ENCODE measurements at regions not wholly inside any gene's neighbourhood (a gene's known extent, or its start where the extent isn't known, plus 50 kb on each side); places are given as distances from the start of the nearest gene placed in this dataset.
A peak's percentile ranks its signal among the peaks of the same experiment; 100 is the strongest.
"Not testable (repeated sequence)": the region's sequence is repeated elsewhere in the genome, so short reads cannot be mapped to it uniquely, and the experiment has no call there.

DNA sequence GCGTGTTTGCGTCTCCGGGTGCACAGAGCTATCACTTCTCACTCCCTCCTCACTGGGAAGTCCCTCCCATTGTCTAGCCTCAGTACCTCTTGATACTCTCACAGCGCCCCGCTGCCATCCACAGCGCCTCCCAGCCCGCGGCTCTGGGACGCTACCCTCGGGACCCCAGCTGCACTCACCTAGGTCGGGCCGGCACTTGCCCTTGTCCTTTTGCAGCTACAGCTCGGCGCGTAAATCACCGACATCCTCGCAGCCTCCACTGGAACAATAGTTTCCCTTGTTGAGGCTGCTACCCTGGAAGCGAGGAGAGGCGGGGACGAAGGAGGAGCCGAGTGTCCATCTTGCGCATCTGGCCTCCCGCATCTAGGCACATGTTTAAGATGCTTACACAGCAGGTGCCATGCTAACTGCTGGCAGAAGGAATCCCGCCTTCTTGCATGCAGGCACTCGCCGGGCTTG, 269.5 kb upstream of the HSFY2 start:
- no peak for DNase-seq

GRCh38 chrY:19042306-19042958, 268.9 kb upstream of the HSFY2 start:
- DNase-seq = no peak

- no peak for DNase-seq
These were observed 253.1 kb upstream of the HSFY2 start for GRCh38 chrY:19026631-19027030.

- DNase-seq = peak in 1 of 2 donors; percentile 15
These were observed 250.4 kb upstream of the HSFY2 start for GRCh38 chrY:19023934-19024333.

DNA sequence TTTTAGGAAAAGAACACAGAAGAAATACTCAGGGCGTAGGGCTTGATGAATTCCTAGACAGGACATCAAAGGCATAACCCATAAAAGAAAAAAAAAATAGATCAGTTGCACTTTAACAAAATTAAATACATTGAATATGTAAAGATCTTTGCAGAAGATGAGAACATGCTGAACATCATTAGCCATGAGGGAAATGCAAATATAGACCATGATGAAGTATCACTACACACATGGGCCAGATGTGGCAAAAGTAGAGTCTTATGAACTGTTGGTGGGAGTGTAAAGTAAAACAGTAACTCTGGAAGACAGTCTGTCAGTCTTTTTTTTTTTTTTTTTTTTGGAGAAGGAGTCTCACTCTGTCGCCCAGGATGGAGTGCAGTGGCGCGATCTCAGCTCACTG, 246.7 kb upstream of the HSFY2 start:
- DNase-seq = no peak

GRCh38 chrY:19016990-19017389, 243.5 kb upstream of the HSFY2 start:
- DNase-seq = no peak

DNA sequence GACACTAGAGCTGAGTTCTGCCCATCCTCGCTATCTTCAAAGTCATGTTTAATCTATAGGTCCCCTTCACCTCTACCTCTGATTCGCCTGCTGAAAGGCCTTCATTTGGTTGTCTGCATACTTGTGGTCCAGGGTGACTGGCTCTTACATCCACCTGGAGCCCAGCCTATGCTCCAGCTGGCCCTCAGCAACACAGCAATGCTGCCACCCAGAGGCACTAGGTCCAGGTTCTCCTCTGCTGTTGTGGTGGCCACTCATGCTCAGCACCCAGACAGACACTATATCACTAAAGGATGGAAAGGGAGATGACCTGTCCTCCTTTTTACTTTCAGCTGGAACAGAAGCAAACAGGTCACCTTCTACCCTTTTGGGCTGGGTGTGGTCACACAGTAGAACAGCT, 242.3 kb upstream of the HSFY2 start:
- DNase-seq = no peak

DNA sequence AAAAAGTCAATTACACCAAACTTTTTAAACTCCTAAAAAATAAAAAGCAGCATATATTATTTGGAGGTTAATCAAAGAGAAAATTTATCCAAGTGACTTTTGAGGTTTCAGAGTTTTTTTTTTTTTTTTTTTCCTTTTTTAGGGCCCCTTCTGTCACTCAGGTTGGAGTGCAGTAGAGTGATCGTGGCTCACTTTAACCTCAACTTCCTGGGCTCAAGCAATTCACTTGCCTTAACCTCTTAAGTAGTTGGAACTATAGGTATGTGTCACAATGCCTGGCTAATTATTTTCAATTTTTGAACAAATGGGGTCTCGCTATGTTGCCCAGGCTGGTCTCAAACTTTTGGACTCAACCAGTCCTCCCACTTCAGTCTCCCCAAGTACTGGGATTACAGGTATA, 241.7 kb upstream of the HSFY2 start:
- DNase-seq = no peak

- no peak for DNase-seq
These were observed 239.4 kb upstream of the HSFY2 start for GRCh38 chrY:19012985-19013384.

DNA sequence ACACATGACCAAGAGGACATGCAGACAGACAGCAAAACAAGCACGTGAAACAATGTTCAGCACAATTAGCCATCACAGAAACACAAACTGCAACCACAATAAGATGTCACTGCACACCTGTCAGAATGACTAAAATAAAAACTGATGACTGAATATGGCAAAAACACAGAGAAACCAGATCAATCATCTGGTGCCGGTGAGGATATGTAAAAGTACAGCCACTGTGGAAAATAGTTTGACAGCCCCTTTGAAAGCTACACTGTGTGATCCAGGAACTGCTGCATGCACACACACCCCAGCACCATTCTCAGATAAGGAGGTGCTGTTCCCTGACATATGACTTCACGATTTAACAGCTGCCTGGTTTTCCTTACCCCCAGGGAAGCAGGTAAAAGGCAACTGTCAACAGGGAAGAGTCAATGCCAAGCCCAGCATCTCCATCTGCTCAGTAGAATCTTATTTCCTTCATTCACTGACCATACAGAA, 238.1 kb upstream of the HSFY2 start:
- DNase-seq = no peak

- no peak for DNase-seq
These were observed 232.7 kb upstream of the HSFY2 start for GRCh38 chrY:19006234-19006633.

- no peak for DNase-seq
These were observed 232.0 kb upstream of the HSFY2 start for GRCh38 chrY:19005579-19005978.

DNA sequence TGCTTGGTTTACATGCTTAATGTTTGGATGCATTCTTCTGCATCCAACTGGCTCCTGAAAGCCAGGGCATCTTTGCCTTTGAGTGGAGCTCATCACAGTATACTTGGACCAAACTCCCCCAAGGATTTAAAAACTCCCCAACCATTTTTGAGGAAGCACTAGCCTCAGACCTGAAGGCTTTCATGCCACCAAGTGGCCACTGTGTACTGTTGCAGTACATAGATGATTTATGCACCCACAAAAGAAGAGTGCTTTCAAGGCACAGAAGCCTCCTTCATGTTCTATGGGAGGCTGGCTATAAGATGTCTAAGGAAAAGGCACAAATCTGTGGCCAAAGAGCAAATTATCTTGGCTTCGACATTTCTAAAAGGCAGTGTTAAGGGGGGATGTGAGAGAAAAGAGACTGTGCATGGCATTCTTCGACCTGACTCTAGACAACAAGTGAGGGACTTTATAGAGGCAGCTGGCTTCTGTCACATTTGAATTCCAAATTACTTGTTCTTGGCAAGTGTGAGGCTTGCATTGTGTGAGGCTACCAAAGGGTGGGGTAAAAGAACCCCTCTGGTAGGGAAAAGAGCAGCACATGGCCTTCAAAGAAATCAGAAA, 224.2 kb upstream of the HSFY2 start:
- DNase-seq = no peak

DNA sequence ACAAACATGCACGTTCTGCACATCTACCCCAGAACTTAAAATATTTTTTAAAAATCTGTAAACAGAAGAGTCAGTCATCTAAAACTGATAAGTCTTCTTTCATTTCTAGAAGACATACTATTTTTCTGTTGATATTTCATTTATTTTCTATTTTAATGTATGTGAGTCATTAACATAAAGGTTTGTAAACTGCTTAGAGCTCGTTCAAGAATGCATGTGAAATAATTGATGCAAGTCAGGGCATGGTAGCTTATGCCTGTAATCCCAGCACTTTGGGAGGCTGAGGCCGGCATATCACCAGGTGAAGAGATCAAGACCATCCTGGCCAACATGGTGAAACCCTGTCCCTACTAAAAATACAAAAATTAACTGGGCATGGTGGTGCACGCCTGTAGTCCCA, 219.9 kb upstream of the HSFY2 start:
- DNase-seq = no peak

DNA sequence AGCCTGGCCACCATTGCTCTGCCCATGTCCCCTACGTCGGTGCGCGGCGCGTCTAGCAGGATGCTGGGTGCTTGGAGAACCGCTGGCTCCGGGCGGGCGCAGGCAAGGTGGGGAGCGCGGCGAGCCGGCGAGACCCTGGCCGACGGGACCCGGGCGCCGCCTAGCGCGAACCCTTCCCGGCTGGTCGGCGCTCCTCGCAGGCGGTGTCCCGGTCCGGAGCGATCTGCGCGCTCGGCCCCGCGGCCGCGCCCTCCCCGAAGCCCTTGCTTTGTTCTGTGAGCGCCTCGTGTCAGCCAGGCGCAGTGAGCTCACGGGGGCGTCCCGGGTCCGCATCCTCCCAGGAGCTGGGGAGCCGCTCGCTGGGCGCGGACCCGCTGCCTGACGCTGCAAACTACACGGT, 219.1 kb upstream of the HSFY2 start:
- DNase-seq = not testable (repeated sequence)

DNA sequence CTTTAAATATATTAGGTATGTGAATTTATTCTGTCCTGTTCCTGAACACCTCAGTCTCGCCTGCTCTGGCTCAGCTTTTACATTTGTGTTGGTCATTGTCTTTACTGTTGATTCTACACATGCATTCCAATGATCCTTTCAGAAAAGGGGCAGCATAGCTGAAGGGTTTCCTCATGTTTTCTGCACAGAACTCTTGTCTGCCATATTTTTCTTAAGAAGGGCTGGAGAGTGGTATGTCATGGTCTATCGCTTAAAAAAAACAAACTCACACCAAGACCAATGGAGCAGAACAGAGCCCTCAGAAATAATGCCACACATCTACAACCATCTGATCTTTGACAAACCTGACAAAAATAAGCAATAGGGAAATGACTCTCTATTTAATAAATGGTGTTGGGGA, 215.8 kb upstream of the HSFY2 start:
- no peak for DNase-seq

DNA sequence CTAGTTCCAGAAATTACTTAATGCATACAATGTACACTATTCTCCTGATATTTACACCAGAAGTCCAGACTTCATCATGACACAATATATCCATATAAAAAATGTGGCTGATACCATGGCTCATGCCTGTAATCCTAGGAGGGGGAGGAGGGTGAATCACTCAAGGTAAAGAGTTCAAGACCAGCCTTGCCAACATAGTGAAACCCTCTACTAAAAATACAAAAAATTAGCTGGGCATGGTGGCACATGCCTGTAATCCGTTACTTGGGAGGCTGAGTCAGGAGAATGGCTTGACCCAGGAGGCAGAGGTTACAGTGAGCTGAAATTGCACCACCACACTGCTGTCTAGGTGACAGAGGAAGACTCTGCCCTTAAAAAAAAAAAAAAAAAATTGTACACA, 192.5 kb upstream of the HSFY2 start:
- DNase-seq = no peak

- no peak for DNase-seq
These were observed 185.3 kb upstream of the HSFY2 start for GRCh38 chrY:18958846-18959245.

GRCh38 chrY:18951657-18952435, 178.3 kb upstream of the HSFY2 start:
- no peak for DNase-seq

GRCh38 chrY:18951019-18951418, 177.5 kb upstream of the HSFY2 start:
- DNase-seq = no peak

DNA sequence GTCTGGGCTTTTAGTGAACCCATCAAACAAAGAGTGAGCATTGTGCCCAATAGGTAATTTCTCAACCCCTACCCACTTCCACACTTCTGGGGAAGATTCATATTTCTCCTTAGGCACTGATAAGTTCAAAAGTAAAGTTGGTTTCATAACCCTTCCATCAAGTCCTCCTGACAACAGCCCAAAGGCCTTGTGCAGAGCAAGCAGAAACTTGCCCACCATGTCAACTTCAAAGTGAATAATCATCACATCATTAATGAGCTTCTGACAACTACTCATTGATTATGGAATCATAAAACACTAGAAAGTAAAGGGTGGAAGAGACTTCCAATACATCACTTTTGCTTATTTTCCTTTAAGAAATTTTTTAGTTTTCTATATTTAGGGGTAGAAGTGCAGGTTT, 163.3 kb upstream of the HSFY2 start:
- DNase-seq = no peak

DNA sequence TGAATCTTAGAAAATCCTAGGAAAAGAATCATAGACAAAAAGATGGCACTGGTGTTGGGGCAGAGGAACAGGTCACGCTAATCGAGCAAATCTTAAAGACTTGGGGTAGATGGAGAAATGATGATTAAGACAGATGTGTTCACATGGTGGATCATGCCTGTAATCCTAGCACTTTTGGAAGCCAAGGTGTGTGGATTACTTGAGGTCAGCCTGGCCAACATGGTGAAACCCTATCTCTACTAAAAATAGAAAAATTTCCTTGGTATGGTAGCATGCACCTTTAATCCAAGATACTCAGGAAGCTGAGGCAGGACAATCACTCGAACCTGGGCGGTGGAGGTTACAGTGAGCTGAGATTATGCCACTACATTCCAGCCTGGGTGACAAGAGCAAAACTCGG, 145.7 kb upstream of the HSFY2 start:
- DNase-seq = no peak

- no peak for DNase-seq
These were observed 139.3 kb upstream of the HSFY2 start for GRCh38 chrY:18912846-18913245.

GRCh38 chrY:18909846-18910245, 136.3 kb upstream of the HSFY2 start:
- no peak for DNase-seq

All from inflammatory macrophage (primary cell).